PC-3 (cell line): ENCODE measurements at regions not wholly inside any gene's neighbourhood (a gene's known extent, or its start where the extent isn't known, plus 50 kb on each side); places are given as distances from the start of the nearest gene placed in this dataset.

Source experiments
- ATAC-seq: fragments of 200-7000 bp; cut with Tn5 transposase; 2 replicates; pipeline ENCODE4 v1.9.1; 2020; ENCODE audit warnings: mild to moderate bottlenecking, moderate library complexity
- BruUV-seq: library from RNA; stranded (reverse); fragments of 400-500 nt; replicated peaks from 2 replicates; lab custom pipeline; 2021; lab: Mats Ljungman, UMichigan
- CTCF ChIA-PET: fragments of 300-600 bp; sonication (Branson Sonifier 250); formaldehyde crosslinking; loops from one replicate; lab custom pipeline; 2022; ENCODE audit warnings: antibody characterized with exemption; lab: Charles Lee
- POLR2A ChIA-PET: fragments of 300-600 bp; sonication (Branson Sonifier 250); formaldehyde crosslinking; loops from one replicate; lab custom pipeline; 2022; ENCODE audit warnings: antibody characterized with exemption; ENCODE audit not compliant: unreplicated experiment; lab: Charles Lee
- DNase-seq: peaks from one replicate; pipeline ENCODE4 v3.0.0-alpha.2; 2015
- H2AFZ ChIP-seq: fragments of 300-600 bp; sonication (generic); 2 replicates; pipeline ENCODE4 v1.6.0; 2016; ENCODE audit warnings: antibody characterized with exemption, low read length
- H3F3A ChIP-seq: fragments of 300-600 bp; sonication (generic); one replicate; pipeline ENCODE4 v1.6.0; 2017; ENCODE audit warnings: antibody characterized with exemption, low read length, control low read depth, mild to moderate bottlenecking; ENCODE audit not compliant: unreplicated experiment
- H3K27ac ChIP-seq: fragments of 300-600 bp; sonication (generic); 2 replicates; pipeline ENCODE4 v1.5.1; 2016; ENCODE audit warnings: mild to moderate bottlenecking, low read length
- H3K27me3 ChIP-seq: fragments of 300-600 bp; sonication (generic); 2 replicates; pipeline ENCODE4 v1.6.1; 2016; ENCODE audit warnings: low read length, mixed read lengths
- H3K36me3 ChIP-seq: fragments of 300-600 bp; sonication (generic); 2 replicates; pipeline ENCODE4 v1.6.1; 2016; ENCODE audit warnings: low read depth, mixed run types, low read length, mixed read lengths
- H3K4me1 ChIP-seq: fragments of 300-600 bp; sonication (generic); 2 replicates; pipeline ENCODE4 v1.5.1; 2016; ENCODE audit warnings: low read length; ENCODE audit not compliant: insufficient read depth
- H3K4me2 ChIP-seq: fragments of 300-600 bp; sonication (generic); 2 replicates; pipeline ENCODE4 v1.6.0; 2016; ENCODE audit warnings: low read length
- H3K4me3 ChIP-seq: fragments of 300-600 bp; sonication (generic); 2 replicates; pipeline ENCODE4 v1.5.1; 2016; ENCODE audit warnings: mild to moderate bottlenecking, low read length, mixed read lengths
- H3K79me2 ChIP-seq: fragments of 300-600 bp; sonication (generic); 2 replicates; pipeline ENCODE4 v1.6.1; 2017; ENCODE audit warnings: low read length, mixed read lengths
- H3K9ac ChIP-seq: fragments of 300-600 bp; sonication (generic); 2 replicates; pipeline ENCODE4 v1.6.0; 2016; ENCODE audit warnings: mild to moderate bottlenecking, low read length
- H3K9me2 ChIP-seq: fragments of 300-600 bp; sonication (generic); replicated peaks from 2 replicates; pipeline ENCODE4 v1.6.1; 2016; ENCODE audit warnings: mixed run types, low read length, mixed read lengths
- H3K9me3 ChIP-seq: fragments of 300-600 bp; sonication (generic); 2 replicates; pipeline ENCODE4 v1.6.1; 2016; ENCODE audit warnings: low read length, mixed read lengths
- H4K20me1 ChIP-seq: fragments of 300-600 bp; sonication (generic); 2 replicates; pipeline ENCODE4 v1.6.1; 2016; ENCODE audit warnings: low read length, mixed read lengths
- CTCF ChIP-seq: fragments of 300-600 bp; sonication (generic); conservative IDR thresholded peaks from 2 replicates; pipeline ENCODE4 v1.5.1; 2017; ENCODE audit warnings: antibody characterized with exemption, low read depth, mild to moderate bottlenecking, low read length
- EZH2 ChIP-seq: fragments of 300-600 bp; sonication (generic); IDR thresholded peaks from one replicate; pipeline ENCODE4 v1.6.1; 2017; ENCODE audit warnings: antibody characterized with exemption, mild to moderate bottlenecking, low read length; ENCODE audit not compliant: unreplicated experiment
- EZH2phosphoT487 ChIP-seq: fragments of 300-600 bp; sonication (generic); IDR thresholded peaks from 2 replicates; pipeline ENCODE4 v1.6.1; 2018; ENCODE audit warnings: mild to moderate bottlenecking, antibody characterized with exemption, low read length, borderline replicate concordance
- intact Hi-C: fragments of 100-400 bp; cut with micrococcal nuclease; formaldehyde crosslinking; loops from 2 replicates; pipeline ENCODE4 v1.9.0; 2023

GRCh38 chr5:115024922-115025321 is 144.8 kb downstream of the TRIM36 start:
- intact Hi-C loops, result no loop called here
- Histone ChIP-seq H2AFZ (no peak overlapping the region), H3K79me2 (no peaks in the 10 kb centered on the region), H3K27me3 (no peaks in the 10 kb centered on the region), H3K9me2 (no peaks in the 10 kb centered on the region), H4K20me1 (no peaks in the 10 kb centered on the region), H3K4me1 (no peaks in the 10 kb centered on the region), H3K27ac (no peak overlapping the region), H3K4me2 (no peak overlapping the region), H3K9ac (no peak overlapping the region), H3K36me3 (no peaks in the 10 kb centered on the region), H3F3A (no peaks in the 10 kb centered on the region), H3K4me3 (no peak overlapping the region), H3K9me3 (no peaks in the 10 kb centered on the region)
- TF ChIP-seq EZH2, result no peak
- ChIA-PET POLR2A (no interaction called here), CTCF (no interaction called here)
- no TSS peak for BruUV-seq
- no peak for DNase-seq
- no peak for ATAC-seq

GRCh38 chr5:115022303-115022702 is 147.4 kb downstream of the TRIM36 start:
- H3K9me3 ChIP-seq, result no peaks in the 10 kb centered on the region
- H3K4me3 ChIP-seq, result no peak overlapping the region
- BruUV-seq, result no TSS peak
- TF ChIP-seq EZH2phosphoT487 (no peak), CTCF (no peak), EZH2 (no peak)
- DNase-seq (no peak), ATAC-seq (no peak)
- no peak overlapping the region for H2AFZ ChIP-seq
- H3K27ac ChIP-seq, result no peak overlapping the region
- H3K4me1 ChIP-seq, result no peaks in the 10 kb centered on the region
- H3K9ac ChIP-seq, result no peak overlapping the region
- H3F3A ChIP-seq, result no peaks in the 10 kb centered on the region
- H3K36me3 ChIP-seq, result no peaks in the 10 kb centered on the region
- H3K9me2 ChIP-seq, result no peaks in the 10 kb centered on the region
- no peaks in the 10 kb centered on the region for H3K27me3 ChIP-seq
- H4K20me1 ChIP-seq, result no peaks in the 10 kb centered on the region
- H3K79me2 ChIP-seq, result no peaks in the 10 kb centered on the region
- ChIA-PET CTCF (no interaction called here), POLR2A (no interaction called here)
- no peak overlapping the region for H3K4me2 ChIP-seq
- intact Hi-C loops, result no loop called here

- no peak overlapping the region for H3K9ac ChIP-seq
- no peaks in the 10 kb centered on the region for H3K36me3 ChIP-seq
- intact Hi-C loops, result no loop called here
- no peaks in the 10 kb centered on the region for H3K79me2 ChIP-seq
- no peaks in the 10 kb centered on the region for H3K9me2 ChIP-seq
- no peaks in the 10 kb centered on the region for H3K9me3 ChIP-seq
- H3K4me2 ChIP-seq, result no peak overlapping the region
- no peak overlapping the region for H2AFZ ChIP-seq
- no peaks in the 10 kb centered on the region for H3K27me3 ChIP-seq
- DNase-seq (no peak), ATAC-seq (no peak)
- ChIA-PET POLR2A (no interaction called here), CTCF (no interaction called here)
- H3K27ac ChIP-seq, result no peak overlapping the region
- BruUV-seq, result no TSS peak
- H3F3A ChIP-seq, result no peaks in the 10 kb centered on the region
- H3K4me3 ChIP-seq, result no peak overlapping the region
- no peaks in the 10 kb centered on the region for H3K4me1 ChIP-seq
- no peaks in the 10 kb centered on the region for H4K20me1 ChIP-seq
- no peak for TF ChIP-seq EZH2
- no peak for TF ChIP-seq CTCF
- TF ChIP-seq EZH2phosphoT487, result no peak
Measured at GRCh38 chr5:115016646-115017045, 153.1 kb downstream of the TRIM36 start.
